GM12878 (cell line): ENCODE measurements at regions not wholly inside any gene's neighbourhood (a gene's known extent, or its start where the extent isn't known, plus 50 kb on each side); places are given as distances from the start of the nearest gene placed in this dataset.

ENCODE experiments used
- ATAC-seq: fragments of 200-7000 bp; cut with Tn5 transposase; 3 replicates; pipeline ENCODE4 v1.9.1; 2020; ENCODE audit warnings: mild to moderate bottlenecking, moderate library complexity
- BruUV-seq: library from RNA; stranded (reverse); fragments of 400-500 nt; replicated peaks from 2 replicates; lab custom pipeline; 2021; lab: Mats Ljungman, UMichigan
- CTCF ChIA-PET: fragments of 300-600 bp; sonication (Branson Sonifier 250); formaldehyde crosslinking; extraction: SDS; loops from one replicate; lab custom pipeline; 2021; ENCODE audit warnings: inconsistent platforms; lab: Yijun Ruan, JAX
- POLR2A ChIA-PET: fragments of 350-600 bp; formaldehyde crosslinking; extraction: SDS; loops from one replicate; lab custom pipeline; 2021; ENCODE audit warnings: inconsistent platforms; lab: Charles Lee
- RAD21 ChIA-PET: fragments of 300-600 bp; sonication (Branson Sonifier 250); formaldehyde crosslinking; loops from one replicate; lab custom pipeline; 2023; ENCODE audit warnings: antibody characterized with exemption; ENCODE audit not compliant: unreplicated experiment; lab: Charles Lee
- SMC1A ChIA-PET: fragments of 300-600 bp; sonication (Branson Sonifier 250); formaldehyde crosslinking; loops from one replicate; lab custom pipeline; 2023; ENCODE audit not compliant: unreplicated experiment, uncharacterized antibody; lab: Charles Lee
- DNase-seq: peaks from one replicate; pipeline ENCODE4 v3.0.0-alpha.2; 2011; ENCODE audit warnings: low read depth, low spot score
- FAIRE-seq: peaks from 3 replicates; lab custom pipeline; 2011; peaks lifted over from hg19 to GRCh38; lab: Jason Lieb, UNC
- H2AFZ ChIP-seq: 2 replicates; pipeline ENCODE4 v1.6.0; 2011; ENCODE audit warnings: low read depth, low read length, control low read depth; ENCODE audit not compliant: control insufficient read depth
- H3K27ac ChIP-seq: 2 replicates; pipeline ENCODE4 v1.5.1; 2011; ENCODE audit warnings: control low read depth; ENCODE audit not compliant: control insufficient read depth, insufficient read depth
- H3K27me3 ChIP-seq, 2 experiments: replicated peaks in 1 of 2; 2 replicates each; pipeline versions ENCODE4 v1.6.0 to v1.6.1; 2011; ENCODE audit warnings: low read length in 1 of 2; ENCODE audit not compliant: control insufficient read depth in 2 of 2, insufficient read depth in 2 of 2
- H3K36me3 ChIP-seq, 2 experiments: 2 replicates each; pipeline ENCODE4 v1.5.1; 2011; ENCODE audit warnings: low read length in 1 of 2; ENCODE audit not compliant: control insufficient read depth in 2 of 2, insufficient read depth in 2 of 2
- H3K4me1 ChIP-seq: 2 replicates; pipeline ENCODE4 v1.6.1; 2011; ENCODE audit warnings: mild to moderate bottlenecking, low read length, moderate library complexity, mixed read lengths; ENCODE audit not compliant: control insufficient read depth, insufficient read depth
- H3K4me2 ChIP-seq: 2 replicates; pipeline ENCODE4 v1.6.0; 2011; ENCODE audit warnings: control low read depth; ENCODE audit not compliant: control insufficient read depth, insufficient read depth
- H3K4me3 ChIP-seq: fragments of 200-600 bp; sonication (generic); 2 replicates; pipeline ENCODE4 v1.5.1; 2016
- H3K79me2 ChIP-seq: 2 replicates; pipeline ENCODE4 v1.6.0; 2011; ENCODE audit warnings: low read length; ENCODE audit not compliant: control insufficient read depth, insufficient read depth
- H3K9ac ChIP-seq: 2 replicates; pipeline ENCODE4 v1.8.0; 2011; ENCODE audit warnings: low read length, control low read depth, mixed read lengths; ENCODE audit not compliant: control insufficient read depth, insufficient read depth
- H3K9me3 ChIP-seq: replicated peaks from 3 replicates; pipeline ENCODE4 v1.5.1; 2011; ENCODE audit warnings: mild to moderate bottlenecking, low read length; ENCODE audit not compliant: control insufficient read depth, insufficient read depth
- H4K20me1 ChIP-seq: 2 replicates; pipeline ENCODE4 v1.6.0; 2011; ENCODE audit not compliant: control insufficient read depth, insufficient read depth
- ATF3 ChIP-seq: IDR thresholded peaks from 2 replicates; pipeline ENCODE4 v1.6.1; 2011; ENCODE audit warnings: low read depth, mild to moderate bottlenecking, low read length, moderate library complexity, borderline replicate concordance; ENCODE audit errors: extremely low read depth
- CHD2 ChIP-seq: IDR thresholded peaks from 2 replicates; pipeline ENCODE4 v1.6.1; 2011; ENCODE audit warnings: low read depth, low read length, improper control_type of control experiment, borderline replicate concordance
- E4F1 ChIP-seq: fragments of 450-650 bp; IDR thresholded peaks from 2 replicates; pipeline ENCODE4 v1.6.1; 2018; ENCODE audit warnings: borderline replicate concordance, mild to moderate bottlenecking; ENCODE audit not compliant: partially characterized antibody
- FOS ChIP-seq: IDR thresholded peaks from 3 replicates; pipeline ENCODE4 v1.6.1; 2011; ENCODE audit warnings: borderline replicate concordance; ENCODE audit not compliant: insufficient read length; ENCODE audit errors: extremely low read depth
- IRF3 ChIP-seq: fragments of 450-650 bp; IDR thresholded peaks from 2 replicates; pipeline ENCODE4 v1.6.1; 2014; ENCODE audit warnings: mild to moderate bottlenecking
- KLF5 ChIP-seq: fragments of 450-650 bp; IDR thresholded peaks from 2 replicates; pipeline ENCODE4 v1.6.1; 2014; ENCODE audit warnings: mild to moderate bottlenecking; ENCODE audit not compliant: partially characterized antibody
- MTA3 ChIP-seq: IDR thresholded peaks from 2 replicates; pipeline ENCODE4 v1.6.1; 2012; ENCODE audit warnings: low read length, inconsistent platforms, borderline replicate concordance
- NFYB ChIP-seq: IDR thresholded peaks from 2 replicates; pipeline ENCODE4 v1.6.1; 2011; ENCODE audit warnings: low read depth, mild to moderate bottlenecking, low read length, improper control_type of control experiment, moderate library complexity; ENCODE audit not compliant: insufficient read depth
- RB1 ChIP-seq: fragments of 450-650 bp; formaldehyde crosslinking; IDR thresholded peaks from 2 replicates; pipeline ENCODE4 v1.6.1; 2017; ENCODE audit warnings: mild to moderate bottlenecking, borderline replicate concordance
- RCOR1 ChIP-seq: conservative IDR thresholded peaks from 2 replicates; pipeline ENCODE4 v1.6.1; 2012; ENCODE audit warnings: low read depth, low read length, improper control_type of control experiment
- RFX5 ChIP-seq: IDR thresholded peaks from 2 replicates; pipeline ENCODE4 v1.6.1; 2011; ENCODE audit warnings: low read depth, low read length, improper control_type of control experiment
- SPI1 ChIP-seq: IDR thresholded peaks from 2 replicates; pipeline ENCODE4 v1.6.1; 2011; ENCODE audit warnings: low read depth, mild to moderate bottlenecking, low read length, moderate library complexity, borderline replicate concordance; ENCODE audit not compliant: insufficient read depth
- STAT1 ChIP-seq: fragments of 450-650 bp; conservative IDR thresholded peaks from 2 replicates; pipeline ENCODE4 v1.6.1; 2014; ENCODE audit warnings: antibody characterized with exemption, mild to moderate bottlenecking
- USF2 ChIP-seq: IDR thresholded peaks from 2 replicates; pipeline ENCODE4 v1.6.1; 2011; ENCODE audit warnings: low read depth, low read length, improper control_type of control experiment, borderline replicate concordance
- YBX1 ChIP-seq: fragments of 450-650 bp; IDR thresholded peaks from 2 replicates; pipeline ENCODE4 v1.6.1; 2016; ENCODE audit warnings: antibody characterized with exemption
- ZZZ3 ChIP-seq: IDR thresholded peaks from 2 replicates; pipeline ENCODE4 v1.6.1; 2011; ENCODE audit warnings: low read depth; ENCODE audit not compliant: control insufficient read depth, insufficient read length
- WGBS: methylation state at CpG from one replicate; pipeline ENCODE4 v1.1.6; 2016; ENCODE audit warnings: low lambda C conversion rate; ENCODE audit not compliant: insufficient replicate concordance, insufficient coverage; ENCODE audit errors: missing lambda C conversion rate; 5-methylcytosine and 5-hydroxymethylcytosine counted together
- in situ Hi-C: fragments of 300-500 bp; cut with MboI; formaldehyde crosslinking; loops from 9 replicates; pipeline ENCODE4 v1.14.3; 2018; ENCODE audit warnings: mixed read lengths
- intact Hi-C: fragments of 100-400 bp; cut with micrococcal nuclease; formaldehyde crosslinking; loops from one replicate; pipeline ENCODE4 v1.14.2; 2022; ENCODE audit not compliant: unreplicated experiment

GRCh38 chr1:25051906-25052305, 121.8 kb upstream of the RUNX3 start (continued):
- TF ChIP-seq ZZZ3 (no peak), MTA3 (no peak), IRF3 (no peak), KLF5 (no peak), E4F1 (no peak), STAT1 (no peak)
- TF ChIP-seq, all 136 proteins: peak for 0

GRCh38 chr1:25051504-25051903, 121.4 kb upstream of the RUNX3 start:
- no peak overlapping the region for H3K4me3 ChIP-seq
- no peaks in the 10 kb centered on the region for H3K36me3 ChIP-seq
- no peaks in the 10 kb centered on the region for H3K79me2 ChIP-seq
- SMC1A ChIA-PET: no interaction called here
- FAIRE-seq: no peak
- WGBS: 52% methylated on average over 6 of the region's 6 CpGs
- intact Hi-C loops: no loop called here
- H3K4me1 ChIP-seq: peaks cover 3% of the 10 kb centered on the region
- H4K20me1 ChIP-seq: no peaks in the 10 kb centered on the region; the same call in 1 of the 2 replicates
- no peak overlapping the region for H3K4me2 ChIP-seq
- ATAC-seq: no peak
- no peak overlapping the region for H3K27ac ChIP-seq
- POLR2A ChIA-PET: no interaction called here
- peaks cover 5 to 6% of the 10 kb centered on the region in 2 experiments; a peak in 3 of 4 replicates for H3K27me3 ChIP-seq
- no peak overlapping the region for H3K9ac ChIP-seq
- no peaks in the 10 kb centered on the region for H3K9me3 ChIP-seq
- CTCF ChIA-PET: interaction anchor here (1.7 kb wide), 1 partner anchor 49 kb away, joined by 4 read pairs; no protein-coding TSS in a partner anchor
- RAD21 ChIA-PET: no interaction called here
- in situ Hi-C loops: no loop called here
- no peak overlapping the region for H2AFZ ChIP-seq
- no TSS peak for BruUV-seq
- no peak for DNase-seq
- TF ChIP-seq USF2: no peak
- TF ChIP-seq FOS: no peak
- TF ChIP-seq E4F1: no peak
- no peak for TF ChIP-seq YBX1
- no peak for TF ChIP-seq RFX5
- TF ChIP-seq CHD2: no peak
- no peak for TF ChIP-seq SPI1
- no peak for TF ChIP-seq RCOR1
- TF ChIP-seq RB1: no peak
- no peak for TF ChIP-seq NFYB
- no peak for TF ChIP-seq ATF3
